ENCODE measurements at regions not wholly inside any gene's neighbourhood (a gene's known extent, or its start where the extent isn't known, plus 50 kb on each side); places are given as distances from the start of the nearest gene placed in this dataset.

DNA sequence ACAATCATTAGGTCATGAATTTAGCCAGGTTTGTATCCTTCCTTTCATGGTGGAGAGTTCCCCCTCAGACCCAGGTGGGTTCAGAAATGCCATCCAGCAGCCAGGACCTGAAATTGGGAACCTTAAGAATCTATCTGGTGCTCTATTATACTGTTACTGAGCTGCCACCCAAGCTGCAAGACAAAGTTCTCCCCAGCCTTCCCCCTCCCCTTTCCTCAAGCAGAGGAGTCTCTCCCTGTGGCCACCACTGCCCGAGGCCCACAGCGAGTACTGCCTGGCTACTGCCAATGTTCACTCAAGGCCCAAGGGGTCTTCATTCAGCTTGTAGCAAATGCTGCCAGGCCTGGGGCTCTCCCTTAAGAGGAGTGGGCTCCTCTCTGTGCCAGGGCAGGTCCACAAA, 133.8 kb downstream of the TMEM38B start:
- DNase-seq = no peak

GRCh38 chr9:105828596-105829213, 134.4 kb downstream of the TMEM38B start:
- no peak for DNase-seq

DNA sequence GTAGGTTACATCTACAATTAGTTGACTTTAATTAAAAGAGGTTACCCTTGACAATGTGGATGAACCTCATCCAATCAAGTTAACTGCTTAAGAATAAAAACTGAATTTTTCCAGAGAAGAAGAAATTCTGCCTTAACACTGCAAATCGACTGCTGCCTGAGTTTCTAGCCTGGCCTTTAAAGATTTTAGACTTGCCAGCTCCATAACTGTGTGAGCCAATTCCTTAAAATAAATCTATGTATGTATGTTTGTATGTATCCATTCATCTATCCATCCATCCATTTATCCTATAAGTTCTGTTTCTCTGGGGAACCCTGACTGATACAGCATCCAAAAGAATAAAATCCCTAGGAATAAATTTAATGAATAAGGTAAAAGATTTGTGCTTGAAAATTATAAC, 136.1 kb downstream of the TMEM38B start:
- no peak for DNase-seq

DNA sequence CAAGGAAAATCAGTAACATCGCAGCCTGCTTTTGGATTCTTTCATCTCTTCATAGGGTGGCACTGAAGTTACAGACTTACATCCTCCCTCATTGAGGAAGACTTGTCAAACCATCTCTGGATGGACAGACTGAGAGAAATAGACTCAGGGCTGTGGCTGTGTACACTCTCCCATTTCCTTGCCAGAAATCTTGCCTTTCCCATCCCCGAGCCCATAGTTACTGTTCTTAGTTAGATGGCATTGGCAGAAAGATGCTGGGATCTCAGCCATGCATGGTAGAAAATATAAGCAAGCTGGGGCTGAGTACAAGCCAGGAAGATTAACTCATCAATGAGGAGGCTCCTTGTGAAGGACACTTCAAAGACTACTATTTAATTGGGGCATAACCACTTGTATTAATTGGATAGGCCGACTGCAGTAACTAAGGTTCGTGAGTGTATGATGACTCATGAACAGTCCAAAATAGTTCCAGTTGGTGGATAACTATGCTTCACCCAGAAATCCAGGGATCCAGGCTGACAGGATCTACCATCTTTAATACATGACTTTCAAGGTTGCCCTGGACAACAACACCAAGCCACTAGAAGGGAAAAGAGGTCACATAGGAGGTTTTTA, 137.9 kb downstream of the TMEM38B start:
- DNase-seq = no peak

DNA sequence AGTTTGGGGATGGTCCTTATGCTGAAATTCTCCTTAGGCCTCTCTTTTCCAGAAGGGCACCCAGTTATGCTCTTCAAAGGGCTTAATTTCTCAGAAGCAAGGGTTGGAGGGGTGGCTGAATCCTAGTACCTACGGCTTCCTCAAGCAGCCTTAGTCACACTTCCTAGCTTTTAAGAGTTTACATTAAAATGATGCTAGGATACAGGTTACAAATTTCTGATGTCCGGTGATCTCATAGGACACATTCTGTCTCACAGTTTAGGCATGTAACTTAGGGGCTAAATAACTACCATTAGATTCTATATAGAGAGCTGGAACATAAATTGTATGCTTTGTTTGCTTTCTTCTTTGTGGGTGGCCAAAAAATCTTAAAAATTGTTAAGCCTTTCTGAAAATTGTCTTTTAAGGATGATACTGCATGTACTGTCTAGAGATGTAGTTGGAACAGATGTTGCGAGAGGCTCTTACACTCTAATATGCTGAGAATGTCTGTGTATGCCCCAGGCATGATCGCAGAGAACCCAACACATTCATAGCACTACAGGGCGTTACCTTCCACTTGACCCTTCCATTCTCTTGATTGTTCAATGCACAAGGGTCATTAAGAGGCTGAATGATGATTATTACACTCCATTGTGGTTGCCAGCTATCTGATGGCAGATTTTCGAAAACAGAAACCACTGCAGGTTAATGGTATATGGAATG, 139.1 kb downstream of the TMEM38B start:
- DNase-seq = no peak

DNA sequence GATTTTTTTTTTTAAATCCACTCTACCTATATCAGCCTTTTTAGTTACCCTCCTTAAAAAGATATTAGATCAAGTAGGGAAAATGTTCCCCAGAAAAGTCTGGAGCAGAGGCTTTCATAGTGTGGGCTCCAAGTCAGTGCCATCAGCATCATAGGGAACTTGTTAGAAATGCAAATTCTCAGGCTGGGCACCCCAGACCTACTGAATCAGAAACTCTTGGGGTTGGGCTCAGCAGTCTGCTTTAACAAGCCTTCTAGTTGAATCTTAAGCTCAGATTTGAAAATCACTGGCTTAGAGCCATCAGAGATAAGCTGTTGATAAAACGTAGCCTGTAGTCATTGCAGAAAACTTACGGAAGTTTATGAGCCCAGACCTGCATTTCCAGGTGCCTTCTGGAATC, 140.1 kb downstream of the TMEM38B start:
- DNase-seq = no peak

DNA sequence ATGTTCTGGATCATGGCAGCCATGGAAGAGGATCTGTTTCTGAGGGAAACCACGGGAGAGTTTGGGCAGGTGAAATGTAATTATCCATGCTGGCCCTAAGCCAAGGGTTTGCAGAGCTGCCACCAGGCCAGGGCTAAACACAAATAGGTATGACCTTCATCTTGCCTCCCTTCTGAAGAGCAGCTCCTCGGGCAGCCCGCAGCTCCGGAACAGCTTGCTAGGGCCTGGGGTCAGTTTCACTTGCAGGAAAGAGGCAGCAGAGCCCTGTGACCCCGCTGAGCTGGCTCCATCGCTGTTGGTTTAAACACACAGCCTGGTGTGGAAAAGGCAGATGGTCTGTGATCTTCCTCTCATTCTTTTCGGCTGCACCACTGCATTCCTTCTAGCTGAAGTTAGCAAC, 141.4 kb downstream of the TMEM38B start:
- no peak for DNase-seq

- no peak for DNase-seq
These were observed 142.8 kb downstream of the TMEM38B start for GRCh38 chr9:105836936-105837660.

GRCh38 chr9:105841562-105841961, 147.2 kb downstream of the TMEM38B start:
- DNase-seq = no peak

DNA sequence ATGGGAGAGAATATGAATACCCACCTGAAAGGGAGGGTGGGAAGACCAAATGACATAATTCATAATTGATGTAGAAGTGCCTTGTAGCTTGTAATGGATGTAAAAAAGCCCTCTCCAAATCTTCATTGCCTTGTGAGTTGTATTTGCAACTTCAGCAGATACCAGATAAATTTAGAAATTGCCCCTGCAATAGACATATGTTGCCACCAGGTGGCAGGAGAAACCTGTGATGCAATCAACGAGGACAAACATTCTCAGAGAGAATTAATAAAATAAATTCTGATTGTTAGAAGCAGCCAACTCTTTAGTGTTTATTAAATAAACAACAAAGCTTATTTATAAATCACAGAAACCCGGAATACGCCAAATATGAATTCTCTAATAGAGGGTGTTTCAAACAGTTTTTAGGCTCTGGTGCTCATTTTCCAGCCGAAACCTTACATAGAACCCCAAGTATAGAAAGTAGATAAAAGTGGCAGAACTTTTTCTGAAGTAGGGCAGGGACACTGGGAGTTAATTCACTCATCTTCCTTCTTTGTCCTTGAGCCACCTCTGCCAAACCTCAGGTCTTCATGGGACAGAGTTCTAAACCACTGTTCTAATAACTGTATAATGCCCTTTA, 147.8 kb downstream of the TMEM38B start:
- peak; percentile 13 for DNase-seq

GRCh38 chr9:105846825-105847224, 152.5 kb downstream of the TMEM38B start:
- DNase-seq = no peak

GRCh38 chr9:105850852-105851500, 156.6 kb downstream of the TMEM38B start:
- DNase-seq = no peak

DNA sequence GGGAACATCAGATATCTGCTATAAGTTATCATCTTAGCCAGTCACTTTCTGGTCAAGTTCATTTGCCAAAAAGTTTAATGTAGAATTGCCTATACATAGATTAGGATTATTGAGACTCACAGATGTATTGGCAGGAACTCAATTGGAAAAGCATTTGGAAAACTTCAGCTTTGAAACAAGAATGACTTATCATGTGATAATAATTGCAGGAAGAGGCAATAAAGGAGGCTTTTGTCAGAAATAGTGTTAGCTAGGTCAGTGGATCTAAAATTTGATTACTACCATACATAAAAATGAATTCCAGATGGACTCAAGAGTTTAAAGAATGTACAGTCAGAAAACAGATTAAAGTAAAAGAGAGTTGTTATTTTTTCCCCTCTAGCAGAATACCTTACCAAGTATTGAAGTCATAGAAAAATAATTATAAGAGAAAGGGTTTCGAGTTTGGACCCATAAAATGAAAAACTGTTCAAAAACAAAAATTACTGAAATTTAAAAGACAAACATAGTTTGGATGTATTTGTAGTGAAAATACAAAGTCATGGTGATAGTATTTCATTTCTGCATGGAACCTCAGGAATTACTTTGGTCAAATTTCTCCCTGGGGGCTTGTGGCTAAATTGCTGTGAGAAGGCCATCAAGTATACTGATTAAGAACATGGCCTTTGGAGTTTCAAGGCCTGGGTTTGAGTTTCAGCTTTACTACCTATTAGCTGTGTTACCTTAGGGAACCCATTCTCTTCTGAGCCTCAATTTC, 159.9 kb downstream of the TMEM38B start:
- DNase-seq = no peak

GRCh38 chr9:105854783-105855724, 160.7 kb downstream of the TMEM38B start:
- no peak for DNase-seq

DNA sequence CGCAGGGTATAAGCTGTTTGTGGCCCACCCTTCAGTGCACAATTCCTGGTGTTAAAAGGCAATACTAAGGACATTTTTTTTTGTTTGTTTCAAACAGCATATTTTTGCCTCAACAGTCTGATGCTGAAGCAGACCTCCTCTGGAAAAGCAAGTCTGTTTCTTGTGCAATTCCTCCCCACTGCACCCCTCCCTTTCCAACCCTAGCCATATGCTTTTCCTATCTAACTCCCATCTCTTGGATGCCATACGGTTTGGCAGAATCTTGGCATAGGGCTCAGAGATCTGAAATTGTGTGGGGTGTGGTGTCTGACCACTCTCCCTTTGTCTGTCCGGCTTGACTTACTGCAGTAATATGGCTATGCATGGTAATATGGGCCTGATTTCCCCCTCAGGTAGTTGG, 161.6 kb downstream of the TMEM38B start:
- no peak for DNase-seq

DNA sequence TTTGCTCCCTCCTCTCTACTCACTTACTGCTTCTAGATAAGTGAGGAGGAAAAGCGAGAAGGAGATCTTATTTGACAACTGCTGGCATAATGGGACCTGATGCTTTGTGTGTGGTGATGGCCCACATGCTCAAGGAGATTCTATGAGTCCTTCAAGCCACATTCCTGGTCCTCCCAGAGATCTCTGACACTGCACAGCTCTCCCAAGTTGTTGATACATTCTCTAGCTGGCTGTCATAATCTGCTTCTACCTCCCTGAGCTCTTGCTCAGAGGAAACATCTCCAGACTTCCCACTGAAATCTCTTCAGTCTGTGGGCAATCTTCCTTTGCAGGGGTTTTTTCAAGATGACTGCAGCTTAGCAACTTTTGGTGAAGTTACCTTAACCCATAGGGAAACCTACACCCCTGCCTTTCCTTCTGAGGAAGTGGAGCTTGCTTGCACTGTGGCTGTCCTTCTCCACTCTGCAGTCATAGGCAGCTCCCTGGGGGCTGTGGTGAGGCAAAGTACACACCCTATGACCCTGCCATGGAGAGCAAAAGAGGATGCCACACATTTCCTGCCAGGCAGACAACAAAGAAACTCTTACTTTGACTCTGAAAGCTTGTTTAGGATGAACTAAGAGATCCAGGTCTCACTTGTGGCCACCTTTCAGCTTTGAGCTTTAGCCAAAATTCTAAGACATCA, 163.8 kb downstream of the TMEM38B start:
- DNase-seq = peak; percentile 10

- DNase-seq = peak; percentile 21
These were observed 164.5 kb downstream of the TMEM38B start for GRCh38 chr9:105858877-105859276.

- no peak for DNase-seq
These were observed 165.2 kb downstream of the TMEM38B start for GRCh38 chr9:105859428-105860091.

DNA sequence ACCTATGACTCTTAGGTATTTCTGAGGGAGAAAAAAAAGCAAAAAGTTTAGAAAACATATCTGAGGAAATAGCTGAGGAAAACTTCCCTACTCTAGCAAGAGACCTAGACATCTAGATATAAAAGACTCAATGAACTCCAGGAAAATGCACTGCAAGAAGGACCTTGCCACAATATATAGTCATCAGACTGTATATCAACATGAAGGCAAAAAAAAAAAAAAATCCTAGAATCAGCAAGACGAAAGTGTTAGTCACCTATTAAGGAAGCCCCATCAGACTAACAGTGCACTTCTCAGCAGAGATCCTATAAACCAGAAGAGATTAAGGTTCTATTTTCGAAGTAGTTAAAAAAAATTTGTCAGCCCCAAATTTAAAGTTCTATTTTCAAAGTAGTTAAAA, 166.2 kb downstream of the TMEM38B start:
- no peak for DNase-seq

DNA sequence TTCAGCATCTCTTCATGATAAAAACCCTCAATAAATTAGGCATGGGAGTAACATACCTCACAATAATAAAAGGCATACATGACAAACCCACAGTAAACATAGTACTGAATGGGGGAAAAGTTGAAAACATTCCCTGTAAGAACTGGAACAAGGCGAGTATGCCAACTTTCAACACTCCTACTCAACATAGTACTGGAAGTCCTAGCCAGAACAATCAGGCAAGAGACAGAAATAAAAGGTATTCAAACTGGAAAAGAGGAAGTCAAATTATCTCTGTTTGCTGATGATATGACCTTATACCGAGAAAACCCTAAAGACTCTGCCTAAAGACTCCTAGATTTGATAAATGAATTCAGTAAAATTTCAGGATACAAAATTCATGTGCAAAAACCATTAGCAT, 167.6 kb downstream of the TMEM38B start:
- no peak for DNase-seq
